ENCODE measurements at regions not wholly inside any gene's neighbourhood (a gene's known extent, or its start where the extent isn't known, plus 50 kb on each side); places are given as distances from the start of the nearest gene placed in this dataset.

GRCh38 chr9:29440449-29440848 lies 1867.2 kb upstream of the C9orf72 start:
- DNase-seq (ENCODE audit: low read depth, low spot score) (no peak), FAIRE-seq (no peak)
- H3K36me3 ChIP-seq (ENCODE audit: control insufficient read depth in 2 of 2, extremely low read depth in 1 of 2, insufficient read depth in 2 of 2, low read length in 2 of 2) = no peaks in the 10 kb centered on the region
- H4K20me1 ChIP-seq (replicated peaks; ENCODE audit: control insufficient read depth, extremely low read depth, insufficient read depth, low read length) = no peaks in the 10 kb centered on the region
- no peaks in the 10 kb centered on the region for H3K9me1 ChIP-seq (replicated peaks; ENCODE audit: control insufficient read depth, extremely low read depth, insufficient read depth, low read length)
- no peaks in the 10 kb centered on the region for H3K27me3 ChIP-seq (ENCODE audit: control insufficient read depth in 2 of 2, insufficient read depth in 2 of 2, low read length in 2 of 2)
- H3K27ac ChIP-seq (ENCODE audit: insufficient read depth, low read depth, low read length) = no peak overlapping the region
- BruUV-seq (replicated peaks) = no TSS peak
- intact Hi-C loops (cut with micrococcal nuclease) (no loop called here), dilution Hi-C loops (cut with MboI; ENCODE audit: extremely low pct_ligation_motif_present, low sequenced_read_pairs) (no loop called here)
- H3K4me3 ChIP-seq (replicated peaks in 1 of 3; ENCODE audit: insufficient read depth in 1 of 3, low read depth in 1 of 3, low read length in 3 of 3) = no peak overlapping the region
- no peak overlapping the region for H3K9ac ChIP-seq (replicated peaks; ENCODE audit: extremely low read depth, insufficient read depth, low read length)
- H3K79me2 ChIP-seq (ENCODE audit: control insufficient read depth, insufficient read depth, low read length) = no peaks in the 10 kb centered on the region
- ChIA-PET POLR2A (no interaction called here), CTCF (no interaction called here)
- peaks cover 3% of the 10 kb centered on the region for H3K9me3 ChIP-seq (replicated peaks; ENCODE audit: control insufficient read depth, insufficient read depth, low read length)
- H3K4me1 ChIP-seq (ENCODE audit: control insufficient read depth, extremely low read depth, insufficient read depth, low read length) = no peaks in the 10 kb centered on the region
- no peak overlapping the region for H3K4me2 ChIP-seq (ENCODE audit: insufficient read depth, low read length)
- no peak overlapping the region for H2AFZ ChIP-seq (ENCODE audit: low read depth, low read length)
- TF ChIP-seq GATA2 (IDR thresholded peaks at IDR 0.05; ENCODE audit: insufficient read depth, insufficient read length, low read depth, low read length) (no peak), POLR2A (IDR thresholded peaks at IDR 0.05; ENCODE audit: low read depth, low read length) (no peak), EZH2 (IDR thresholded peaks at IDR 0.05; ENCODE audit: borderline replicate concordance, low read depth, low read length, severe bottlenecking) (no peak), MYC (IDR thresholded peaks at IDR 0.05; ENCODE audit: low read depth, low read length) (no peak), FOS (IDR thresholded peaks at IDR 0.05; ENCODE audit: borderline replicate concordance, insufficient read depth, low read length) (no peak), POLR2AphosphoS5 (IDR thresholded peaks at IDR 0.05; ENCODE audit: insufficient read depth, low read depth, low read length) (no peak), CTCF (IDR thresholded peaks at IDR 0.05; ENCODE audit: extremely low read depth in 1 of 2, insufficient read depth in 1 of 2, low read depth in 1 of 2, low read length in 2 of 2) (no peak), JUN (IDR thresholded peaks at IDR 0.05; ENCODE audit: borderline replicate concordance, insufficient read depth, insufficient read length, low read depth) (no peak), MAX (IDR thresholded peaks at IDR 0.05; ENCODE audit: insufficient read depth, insufficient read length) (no peak)
